ENCODE measurements at regions not wholly inside any gene's neighbourhood (a gene's known extent, or its start where the extent isn't known, plus 50 kb on each side); places are given as distances from the start of the nearest gene placed in this dataset.

DNA sequence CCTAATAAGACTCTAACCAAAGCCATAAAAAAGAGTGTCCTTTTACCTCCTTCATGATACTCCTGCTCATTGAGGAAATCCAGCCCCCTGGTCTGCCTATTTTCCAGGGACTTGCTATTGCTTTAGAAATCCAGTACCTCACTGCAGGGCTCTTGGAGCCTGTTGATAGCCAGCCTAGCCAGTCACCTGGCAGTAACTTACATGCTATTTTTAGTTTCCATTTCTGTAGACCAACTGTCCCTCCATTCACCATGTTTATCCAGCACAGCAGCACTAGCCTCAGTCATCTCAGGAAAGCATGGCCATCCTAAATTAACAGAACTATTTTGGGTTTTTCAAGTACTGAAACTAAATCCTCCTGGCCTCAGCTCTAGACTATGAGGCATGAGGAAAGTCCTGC lies 91.5 kb upstream of the PHF24 start:
- no peak overlapping the region for H3K4me2 ChIP-seq (ENCODE audit: low read depth, low read length, poor library complexity, severe bottlenecking)
- no peaks in the 10 kb centered on the region for H3K79me2 ChIP-seq (ENCODE audit: insufficient read depth, low read length)
- H3K9me3 ChIP-seq (ENCODE audit: insufficient read depth, low read length): no peaks in the 10 kb centered on the region
- no peaks in the 10 kb centered on the region for H3K36me3 ChIP-seq (ENCODE audit: low read length)
- H3K27me3 ChIP-seq (ENCODE audit: low read length): no peaks in the 10 kb centered on the region
- H3K9me2 ChIP-seq (replicated peaks; ENCODE audit: insufficient read depth, low read length): no peaks in the 10 kb centered on the region; the same call in 1 of the 2 replicates
- H3K27ac ChIP-seq (ENCODE audit: low read depth, low read length): no peak overlapping the region
- H2AFZ ChIP-seq (ENCODE audit: low read depth, low read length, severe bottlenecking): no peak overlapping the region
- H4K20me1 ChIP-seq (ENCODE audit: low read depth, low read length): no peaks in the 10 kb centered on the region
- TF ChIP-seq, protein P1, sequence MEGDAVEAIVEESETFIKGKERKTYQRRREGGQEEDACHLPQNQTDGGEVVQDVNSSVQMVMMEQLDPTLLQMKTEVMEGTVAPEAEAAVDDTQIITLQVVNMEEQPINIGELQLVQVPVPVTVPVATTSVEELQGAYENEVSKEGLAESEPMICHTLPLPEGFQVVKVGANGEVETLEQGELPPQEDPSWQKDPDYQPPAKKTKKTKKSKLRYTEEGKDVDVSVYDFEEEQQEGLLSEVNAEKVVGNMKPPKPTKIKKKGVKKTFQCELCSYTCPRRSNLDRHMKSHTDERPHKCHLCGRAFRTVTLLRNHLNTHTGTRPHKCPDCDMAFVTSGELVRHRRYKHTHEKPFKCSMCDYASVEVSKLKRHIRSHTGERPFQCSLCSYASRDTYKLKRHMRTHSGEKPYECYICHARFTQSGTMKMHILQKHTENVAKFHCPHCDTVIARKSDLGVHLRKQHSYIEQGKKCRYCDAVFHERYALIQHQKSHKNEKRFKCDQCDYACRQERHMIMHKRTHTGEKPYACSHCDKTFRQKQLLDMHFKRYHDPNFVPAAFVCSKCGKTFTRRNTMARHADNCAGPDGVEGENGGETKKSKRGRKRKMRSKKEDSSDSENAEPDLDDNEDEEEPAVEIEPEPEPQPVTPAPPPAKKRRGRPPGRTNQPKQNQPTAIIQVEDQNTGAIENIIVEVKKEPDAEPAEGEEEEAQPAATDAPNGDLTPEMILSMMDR (IDR thresholded peaks at IDR 0.05; ENCODE audit: insufficient read depth, low read length, poor library complexity, severe bottlenecking): no peak
- TF ChIP-seq EZH2phosphoT487 (conservative IDR thresholded peaks at IDR 0.05; ENCODE audit: low read length): no peak
- H3F3A ChIP-seq (ENCODE audit: insufficient read depth): no peaks in the 10 kb centered on the region
- no peak overlapping the region for H3K4me3 ChIP-seq (ENCODE audit: insufficient read depth, low read length, poor library complexity, severe bottlenecking)
- H3K9ac ChIP-seq (ENCODE audit: low read length): no peak overlapping the region

DNA sequence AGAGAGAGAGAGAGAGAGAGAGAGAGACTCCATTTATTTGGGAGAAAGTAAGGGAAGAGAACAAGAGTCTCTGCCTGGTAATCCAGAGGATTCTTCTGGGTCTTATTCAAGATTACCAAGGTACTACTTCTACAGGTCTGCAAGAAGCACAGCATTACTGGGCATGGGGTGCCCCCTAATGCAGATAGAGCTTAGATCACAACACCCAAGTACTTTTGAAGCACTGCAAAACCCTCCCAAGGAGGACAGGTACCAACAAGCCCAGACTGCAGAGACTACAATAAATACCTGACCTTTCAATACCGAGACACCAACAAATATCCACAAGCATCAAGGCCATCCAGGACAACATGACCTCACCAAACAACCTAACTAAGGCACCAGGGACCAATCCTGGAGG lies 94.7 kb upstream of the PHF24 start:
- Histone ChIP-seq H3K9ac (ENCODE audit: low read length) (no peak overlapping the region), H4K20me1 (ENCODE audit: low read depth, low read length) (no peaks in the 10 kb centered on the region), H3K79me2 (ENCODE audit: insufficient read depth, low read length) (no peaks in the 10 kb centered on the region), H3K9me2 (replicated peaks; ENCODE audit: insufficient read depth, low read length) (no peaks in the 10 kb centered on the region), H2AFZ (ENCODE audit: low read depth, low read length, severe bottlenecking) (no peak overlapping the region), H3K27me3 (ENCODE audit: low read length) (no peaks in the 10 kb centered on the region), H3K9me3 (ENCODE audit: insufficient read depth, low read length) (no peaks in the 10 kb centered on the region), H3K4me2 (ENCODE audit: low read depth, low read length, poor library complexity, severe bottlenecking) (no peak overlapping the region), H3K36me3 (ENCODE audit: low read length) (no peaks in the 10 kb centered on the region), H3F3A (ENCODE audit: insufficient read depth) (no peaks in the 10 kb centered on the region), H3K27ac (ENCODE audit: low read depth, low read length) (no peak overlapping the region), H3K4me3 (ENCODE audit: insufficient read depth, low read length, poor library complexity, severe bottlenecking) (no peak overlapping the region)
- TF ChIP-seq, protein P1 (IDR thresholded peaks at IDR 0.05; ENCODE audit: insufficient read depth, low read length, poor library complexity, severe bottlenecking): no peak
- TF ChIP-seq EZH2phosphoT487 (conservative IDR thresholded peaks at IDR 0.05; ENCODE audit: low read length): no peak

GRCh38 chr9:34862836-34863235 lies 95.2 kb upstream of the PHF24 start:
- Histone ChIP-seq H4K20me1 (ENCODE audit: low read depth, low read length) (no peaks in the 10 kb centered on the region), H2AFZ (ENCODE audit: low read depth, low read length, severe bottlenecking) (no peak overlapping the region), H3F3A (ENCODE audit: insufficient read depth) (no peaks in the 10 kb centered on the region), H3K36me3 (ENCODE audit: low read length) (no peaks in the 10 kb centered on the region), H3K9ac (ENCODE audit: low read length) (no peak overlapping the region), H3K4me2 (ENCODE audit: low read depth, low read length, poor library complexity, severe bottlenecking) (no peak overlapping the region), H3K27ac (ENCODE audit: low read depth, low read length) (no peak overlapping the region), H3K27me3 (ENCODE audit: low read length) (no peaks in the 10 kb centered on the region), H3K4me3 (ENCODE audit: insufficient read depth, low read length, poor library complexity, severe bottlenecking) (no peak overlapping the region), H3K9me3 (ENCODE audit: insufficient read depth, low read length) (no peaks in the 10 kb centered on the region), H3K9me2 (replicated peaks; ENCODE audit: insufficient read depth, low read length) (no peaks in the 10 kb centered on the region), H3K79me2 (ENCODE audit: insufficient read depth, low read length) (no peaks in the 10 kb centered on the region)
- TF ChIP-seq, protein P1 (IDR thresholded peaks at IDR 0.05; ENCODE audit: insufficient read depth, low read length, poor library complexity, severe bottlenecking): no peak
- TF ChIP-seq EZH2phosphoT487 (conservative IDR thresholded peaks at IDR 0.05; ENCODE audit: low read length): no peak

Data from SU-DHL-6 (cell line).